ENCODE measurements at regions not wholly inside any gene's neighbourhood (a gene's known extent, or its start where the extent isn't known, plus 50 kb on each side); places are given as distances from the start of the nearest gene placed in this dataset.

GRCh38 chr9:29775491-29775890 is 2202.2 kb upstream of the C9orf72 start:
- no peak for DNase-seq (ENCODE audit: low spot score)
- TF ChIP-seq HMG20A (CRISPR knock-in tag; IDR thresholded peaks at IDR 0.05; ENCODE audit: borderline replicate concordance) (no peak), PRMT3 (CRISPR knock-in tag; IDR thresholded peaks at IDR 0.05; ENCODE audit: borderline replicate concordance, low read depth) (no peak), ZNF570 (CRISPR knock-in tag; IDR thresholded peaks at IDR 0.05; ENCODE audit: borderline replicate concordance) (no peak), ZNF501 (CRISPR knock-in tag; IDR thresholded peaks at IDR 0.05) (no peak), CEBPB (IDR thresholded peaks at IDR 0.05; ENCODE audit: borderline replicate concordance, low read depth, low read length) (no peak), SNAPC2 (CRISPR knock-in tag; IDR thresholded peaks at IDR 0.05) (no peak), AHDC1 (CRISPR knock-in tag; IDR thresholded peaks at IDR 0.05; ENCODE audit: borderline replicate concordance) (no peak), MIER3 (CRISPR knock-in tag; IDR thresholded peaks at IDR 0.05; ENCODE audit: borderline replicate concordance) (no peak), ZNF841 (CRISPR knock-in tag; IDR thresholded peaks at IDR 0.05; ENCODE audit: borderline replicate concordance) (no peak), NAIF1 (CRISPR knock-in tag; IDR thresholded peaks at IDR 0.05; ENCODE audit: borderline replicate concordance) (no peak), AKAP8 (CRISPR knock-in tag; IDR thresholded peaks at IDR 0.05) (no peak), ZNF724P (CRISPR knock-in tag; IDR thresholded peaks at IDR 0.05; ENCODE audit: borderline replicate concordance) (no peak), CENPT (CRISPR knock-in tag; IDR thresholded peaks at IDR 0.05; ENCODE audit: low read depth) (no peak), FIP1L1 (IDR thresholded peaks at IDR 0.05; ENCODE audit: borderline replicate concordance, insufficient read depth, low read depth, low read length) (no peak), USF2 (IDR thresholded peaks at IDR 0.05; ENCODE audit: low read depth, low read length) (no peak), USF2 (CRISPR knock-in tag; IDR thresholded peaks at IDR 0.05; ENCODE audit: borderline replicate concordance) (no peak)
- TF ChIP-seq, protein P1, sequence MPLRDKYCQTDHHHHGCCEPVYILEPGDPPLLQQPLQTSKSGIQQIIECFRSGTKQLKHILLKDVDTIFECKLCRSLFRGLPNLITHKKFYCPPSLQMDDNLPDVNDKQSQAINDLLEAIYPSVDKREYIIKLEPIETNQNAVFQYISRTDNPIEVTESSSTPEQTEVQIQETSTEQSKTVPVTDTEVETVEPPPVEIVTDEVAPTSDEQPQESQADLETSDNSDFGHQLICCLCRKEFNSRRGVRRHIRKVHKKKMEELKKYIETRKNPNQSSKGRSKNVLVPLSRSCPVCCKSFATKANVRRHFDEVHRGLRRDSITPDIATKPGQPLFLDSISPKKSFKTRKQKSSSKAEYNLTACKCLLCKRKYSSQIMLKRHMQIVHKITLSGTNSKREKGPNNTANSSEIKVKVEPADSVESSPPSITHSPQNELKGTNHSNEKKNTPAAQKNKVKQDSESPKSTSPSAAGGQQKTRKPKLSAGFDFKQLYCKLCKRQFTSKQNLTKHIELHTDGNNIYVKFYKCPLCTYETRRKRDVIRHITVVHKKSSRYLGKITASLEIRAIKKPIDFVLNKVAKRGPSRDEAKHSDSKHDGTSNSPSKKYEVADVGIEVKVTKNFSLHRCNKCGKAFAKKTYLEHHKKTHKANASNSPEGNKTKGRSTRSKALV (CRISPR knock-in tag; IDR thresholded peaks at IDR 0.05): no peak
- no peaks in the 10 kb centered on the region for H3K79me2 ChIP-seq (ENCODE audit: insufficient read depth, low read length)

More at GRCh38 chr9:29775491-29775890, 2202.2 kb upstream of the C9orf72 start:
- in situ Hi-C loops (cut with HindIII; ENCODE audit: extremely low pct_ligation_motif_present, low pct_unique_long_range_greater_than_20kb) (no loop called here), intact Hi-C loops (cut with micrococcal nuclease; ENCODE audit: unreplicated experiment) (no loop called here)
- FAIRE-seq (no peak), ATAC-seq (no peak)
- WGBS (ENCODE audit: low lambda C conversion rate): 10% methylated on average over 5 of the region's 5 CpGs
- no peaks in the 10 kb centered on the region for H3K9me3 ChIP-seq (ENCODE audit: low read length)
- H3K36me3 ChIP-seq (replicated peaks in 1 of 2; ENCODE audit: control insufficient read depth in 1 of 2, insufficient read depth in 2 of 2, low read length in 2 of 2): no peaks in the 10 kb centered on the region
- no peak overlapping the region for H3K4me2 ChIP-seq (ENCODE audit: low read depth, low read length)
- H3K4me1 ChIP-seq (ENCODE audit: insufficient read depth, low read length): no peaks in the 10 kb centered on the region
- H2AFZ ChIP-seq (ENCODE audit: low read length): no peak overlapping the region
- no peak overlapping the region for H3K9ac ChIP-seq (ENCODE audit: insufficient read depth, low read depth, low read length)
- no peaks in the 10 kb centered on the region for H4K20me1 ChIP-seq (ENCODE audit: insufficient read depth, low read length)
- no peaks in the 10 kb centered on the region for H3K27me3 ChIP-seq (ENCODE audit: control insufficient read depth in 1 of 2, insufficient read depth in 2 of 2, low read length in 2 of 2)
- CTCF ChIA-PET (ENCODE audit: low intra/inter-chr PET ratio, low total read pairs): no interaction called here
- no peak overlapping the region for H3K4me3 ChIP-seq (replicated peaks in 1 of 3; ENCODE audit: insufficient read depth in 1 of 3, low read depth in 2 of 3, low read length in 3 of 3)
- POLR2A ChIA-PET: no interaction called here
- no TSS peak for BruUV-seq (replicated peaks)
- no peak overlapping the region for H3K27ac ChIP-seq (ENCODE audit: extremely low read length, insufficient read depth, low read length)
